ENCODE measurements at regions not wholly inside any gene's neighbourhood (a gene's known extent, or its start where the extent isn't known, plus 50 kb on each side); places are given as distances from the start of the nearest gene placed in this dataset.

- TF ChIP-seq TAF1 (IDR thresholded peaks at IDR 0.05; ENCODE audit: low read depth) (no peak), EP300 (IDR thresholded peaks at IDR 0.05; ENCODE audit: borderline replicate concordance) (no peak), TCF12 (IDR thresholded peaks at IDR 0.05; ENCODE audit: low read depth) (no peak), EGR1 (IDR thresholded peaks at IDR 0.05) (no peak), CREB1 (IDR thresholded peaks at IDR 0.05; ENCODE audit: low read depth) (no peak), TEAD4 (IDR thresholded peaks at IDR 0.05) (no peak), YY1 (IDR thresholded peaks at IDR 0.05; ENCODE audit: low read depth) (no peak), FOXM1 (IDR thresholded peaks at IDR 0.05; ENCODE audit: borderline replicate concordance, low read depth) (no peak), REST (IDR thresholded peaks at IDR 0.05; ENCODE audit: low read depth) (no peak), CEBPB (IDR thresholded peaks at IDR 0.05) (no peak), RAD21 (IDR thresholded peaks at IDR 0.05; ENCODE audit: low read depth) (no peak)
- TF ChIP-seq, protein P1, sequence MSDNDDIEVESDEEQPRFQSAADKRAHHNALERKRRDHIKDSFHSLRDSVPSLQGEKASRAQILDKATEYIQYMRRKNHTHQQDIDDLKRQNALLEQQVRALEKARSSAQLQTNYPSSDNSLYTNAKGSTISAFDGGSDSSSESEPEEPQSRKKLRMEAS (IDR thresholded peaks at IDR 0.05): no peak
Observed at GRCh38 chr16:31785126-31785525, 88.5 kb upstream of the ZNF267 start.

Data from Ishikawa (cell line).